NCI-H2171 (cell line): ENCODE measurements at regions not wholly inside any gene's neighbourhood (a gene's known extent, or its start where the extent isn't known, plus 50 kb on each side); places are given as distances from the start of the nearest gene placed in this dataset.
"Not testable (repeated sequence)": the region's sequence is repeated elsewhere in the genome, so short reads cannot be mapped to it uniquely, and the experiment has no call there.

Experiments
- DNase-seq: peaks from one replicate; lab custom pipeline; 2025; lab: John Stamatoyannopoulos, UW

DNA sequence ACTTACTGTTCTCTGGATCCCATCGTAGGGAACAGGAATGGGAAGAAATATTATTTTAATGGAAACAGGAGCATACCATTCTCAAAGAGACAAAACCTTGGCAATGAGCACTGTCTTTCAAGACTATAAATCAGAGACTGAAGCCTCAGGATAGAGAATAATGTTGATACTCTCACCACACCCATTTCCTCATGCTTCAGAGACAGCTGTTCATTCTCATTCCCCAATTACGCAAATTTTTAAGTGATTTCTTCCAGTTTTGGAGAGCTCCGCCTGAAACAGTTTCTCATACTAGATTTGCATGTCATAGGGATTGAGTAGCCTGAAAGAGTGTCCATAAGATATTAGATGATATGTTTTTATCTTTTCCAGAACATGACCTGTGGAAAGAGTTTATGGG lies 290.5 kb upstream of the RASA1 start:
- DNase-seq = no peak

DNA sequence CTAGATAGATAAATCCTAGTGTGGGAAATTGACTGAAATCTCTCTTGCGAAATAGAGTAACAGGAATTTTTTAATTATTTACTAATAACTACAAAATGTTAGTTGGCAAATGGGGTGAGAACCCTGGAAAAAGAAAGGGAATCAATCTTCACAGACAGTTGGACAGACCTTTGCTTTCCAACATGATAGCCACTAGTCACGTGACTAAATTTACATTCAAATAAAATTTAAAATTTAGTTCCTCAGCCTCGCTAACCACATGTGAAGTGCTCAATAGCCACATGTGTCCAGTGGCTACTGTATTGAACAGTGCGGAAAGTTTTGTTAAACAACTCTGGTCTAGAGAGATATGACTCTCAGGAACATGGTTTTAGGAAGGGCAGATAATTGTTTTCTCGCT lies 289.9 kb upstream of the RASA1 start:
- DNase-seq = no peak

DNA sequence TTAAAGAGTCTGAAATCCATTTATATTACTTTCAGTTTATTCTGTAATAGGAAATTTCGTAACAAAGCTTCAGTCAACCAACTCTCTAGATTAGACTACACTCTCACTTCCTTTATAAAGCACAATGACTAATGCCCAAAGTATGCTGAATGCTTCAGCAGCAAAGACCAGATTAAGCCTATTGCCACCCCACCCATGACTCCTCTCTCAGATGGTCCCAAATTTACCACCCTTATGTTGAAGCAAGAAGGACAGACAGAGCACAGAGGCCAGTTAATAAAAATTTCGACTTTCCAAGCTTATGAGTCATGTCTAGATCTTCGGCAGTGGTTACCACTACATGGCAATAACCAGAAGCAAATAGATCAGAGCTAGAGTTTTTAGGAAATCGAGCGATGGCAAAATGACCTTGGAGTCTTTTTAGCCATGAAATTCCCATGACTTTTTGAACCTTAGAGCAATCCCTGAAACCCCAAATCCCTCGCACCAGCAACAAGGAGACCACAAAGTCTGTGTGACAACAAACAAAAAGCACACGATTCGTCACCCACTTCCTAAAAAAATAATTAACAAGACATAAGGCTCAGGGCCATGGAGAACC lies 287.8 kb upstream of the RASA1 start:
- no peak for DNase-seq

DNA sequence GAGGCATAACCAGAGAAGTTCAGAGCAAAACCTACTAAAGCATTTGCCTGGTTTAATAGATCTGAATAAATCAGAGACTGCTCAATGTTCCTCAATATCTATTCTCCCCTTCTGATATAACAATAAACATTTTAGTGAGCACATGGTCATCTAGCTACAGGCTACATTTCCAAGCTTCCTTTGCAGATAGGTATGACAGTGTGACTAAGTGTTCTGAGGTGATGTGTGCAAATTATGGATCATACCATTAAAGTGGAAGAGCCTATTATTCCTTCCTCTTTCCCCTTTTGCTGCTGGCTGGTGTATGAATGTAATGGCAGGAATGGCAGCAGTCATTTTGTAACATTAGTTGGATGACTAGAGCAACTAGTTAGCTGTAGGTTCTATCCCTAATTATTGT lies 285.8 kb upstream of the RASA1 start:
- DNase-seq = no peak

DNA sequence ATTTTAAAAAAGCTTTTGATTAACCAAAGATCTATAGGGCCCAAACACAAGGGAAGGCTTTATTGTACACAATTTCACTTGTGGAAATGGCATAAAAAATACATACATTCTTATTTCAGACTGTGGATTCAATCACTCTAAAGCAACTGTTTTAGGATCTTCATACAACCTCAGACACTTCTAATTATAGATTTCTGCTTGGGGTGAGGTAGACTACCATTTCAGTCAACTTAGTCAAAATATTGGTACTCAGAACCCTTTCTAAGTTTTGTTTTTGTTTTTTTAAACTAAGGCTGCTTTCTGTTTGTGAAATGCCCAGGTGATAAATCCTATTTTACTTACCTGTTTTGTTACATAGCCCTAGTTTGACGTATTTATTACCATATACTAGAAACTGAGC lies 284.5 kb upstream of the RASA1 start:
- DNase-seq = no peak

DNA sequence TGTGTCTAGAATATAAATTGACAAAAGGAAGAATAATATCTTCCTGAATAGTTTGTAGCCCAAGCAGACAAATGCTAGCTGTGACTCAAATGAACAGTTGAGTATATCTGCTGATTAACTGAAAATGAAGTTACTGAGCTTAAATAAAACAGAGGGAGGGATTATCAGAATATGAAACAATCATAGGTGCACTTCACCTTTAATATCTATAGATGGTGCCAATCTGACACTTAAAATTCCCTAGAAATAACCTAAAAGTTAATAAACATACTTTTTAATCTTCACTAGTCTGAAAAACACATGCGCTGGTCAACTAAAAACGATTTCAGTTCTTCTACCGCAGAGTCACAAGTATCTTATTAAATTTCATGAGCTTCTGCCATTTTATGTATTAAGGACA lies 280.8 kb upstream of the RASA1 start:
- DNase-seq = no peak

DNA sequence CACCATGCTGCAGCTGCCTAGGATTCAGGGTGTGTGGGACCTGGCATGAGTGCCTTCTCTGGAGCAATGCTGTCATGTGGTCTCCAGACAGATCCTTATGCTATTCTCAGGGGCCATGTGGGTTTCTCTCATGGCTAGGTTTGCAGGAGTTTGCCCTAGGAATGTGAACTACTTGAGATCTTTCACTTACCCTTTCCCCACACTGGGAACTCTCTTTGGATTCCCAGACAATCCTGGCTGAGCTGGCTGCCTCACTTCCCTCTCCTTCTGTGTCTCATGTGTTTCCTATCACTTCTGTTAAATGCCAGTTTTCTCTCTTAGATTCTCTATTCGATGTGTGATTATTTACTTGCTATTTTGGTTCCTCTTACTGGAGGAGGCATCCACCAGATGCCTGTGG lies 270.2 kb upstream of the RASA1 start:
- DNase-seq = no peak

DNA sequence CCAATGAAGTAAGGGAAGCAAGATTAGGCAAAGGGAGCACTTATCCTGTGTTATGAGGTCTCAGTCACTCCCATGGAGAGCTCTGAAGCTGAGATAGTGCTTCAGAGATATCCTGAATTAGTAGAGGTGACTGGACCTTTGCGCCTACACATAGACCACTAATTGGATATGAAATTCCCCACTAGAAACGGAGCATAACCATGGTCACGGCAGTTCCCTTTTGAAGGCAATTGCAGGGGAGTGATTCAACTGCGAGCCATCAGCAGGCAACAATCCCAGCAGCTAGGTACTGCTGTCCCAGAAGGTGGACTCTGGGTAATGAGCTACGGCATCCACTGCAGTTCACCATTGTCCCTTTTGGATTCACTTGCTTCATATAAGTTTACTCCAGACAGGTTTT lies 267.7 kb upstream of the RASA1 start:
- no peak for DNase-seq

DNA sequence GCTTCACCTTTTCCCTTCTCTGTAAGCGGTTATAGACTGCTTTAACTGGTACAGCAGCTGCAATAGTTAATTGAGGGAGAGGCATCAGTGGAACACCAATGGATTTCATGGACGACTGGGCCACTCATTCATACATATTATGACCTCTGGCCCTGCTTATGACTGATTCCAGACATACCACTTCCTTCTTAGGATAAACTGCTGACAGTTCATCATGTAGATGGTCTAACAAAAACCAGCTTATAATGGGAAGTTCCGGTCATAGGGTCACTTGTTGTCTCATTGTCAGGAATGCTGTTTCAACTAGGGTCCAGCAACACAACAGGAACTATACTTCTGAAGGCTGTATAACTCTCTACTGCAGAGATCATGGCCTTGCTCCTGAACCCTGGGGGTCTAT lies 265.2 kb upstream of the RASA1 start:
- DNase-seq = no peak

DNA sequence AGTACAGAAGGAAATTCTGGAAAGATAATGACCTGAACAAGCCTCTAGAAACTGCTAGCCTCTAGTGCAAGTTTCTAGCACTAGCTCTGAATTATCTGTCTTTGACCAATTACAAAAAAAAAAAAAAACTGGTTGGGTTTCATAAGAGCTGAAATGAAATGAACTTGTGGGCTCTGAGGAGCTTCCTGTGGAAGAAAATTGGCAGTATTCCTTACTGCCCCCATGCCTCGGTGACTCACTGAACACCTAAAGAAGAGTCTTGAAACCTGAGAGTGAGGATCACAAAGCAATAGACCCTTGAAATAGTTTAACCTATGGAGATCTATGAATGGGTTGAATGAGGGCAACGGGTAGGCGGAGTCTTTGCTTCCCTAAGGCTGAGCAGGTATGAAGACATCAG lies 263.6 kb upstream of the RASA1 start:
- no peak for DNase-seq

DNA sequence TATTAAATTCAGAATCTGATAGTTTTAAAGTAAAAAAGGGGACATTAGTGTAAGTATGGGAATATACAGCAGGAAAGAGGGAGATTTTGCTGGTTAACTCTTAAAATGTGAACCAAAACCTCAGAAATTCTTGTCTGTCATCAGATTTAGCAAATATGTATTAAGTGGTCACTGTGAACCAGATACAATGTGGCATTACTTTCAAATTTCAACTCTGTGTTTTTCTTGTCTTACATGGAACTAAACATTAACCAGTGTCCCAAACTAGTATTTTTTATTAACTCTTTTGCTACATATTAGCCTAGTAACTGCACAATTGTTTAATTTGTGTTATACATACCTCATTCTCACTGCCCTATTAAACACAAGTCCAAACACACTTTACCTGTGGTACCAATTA lies 259.9 kb upstream of the RASA1 start:
- DNase-seq = no peak

DNA sequence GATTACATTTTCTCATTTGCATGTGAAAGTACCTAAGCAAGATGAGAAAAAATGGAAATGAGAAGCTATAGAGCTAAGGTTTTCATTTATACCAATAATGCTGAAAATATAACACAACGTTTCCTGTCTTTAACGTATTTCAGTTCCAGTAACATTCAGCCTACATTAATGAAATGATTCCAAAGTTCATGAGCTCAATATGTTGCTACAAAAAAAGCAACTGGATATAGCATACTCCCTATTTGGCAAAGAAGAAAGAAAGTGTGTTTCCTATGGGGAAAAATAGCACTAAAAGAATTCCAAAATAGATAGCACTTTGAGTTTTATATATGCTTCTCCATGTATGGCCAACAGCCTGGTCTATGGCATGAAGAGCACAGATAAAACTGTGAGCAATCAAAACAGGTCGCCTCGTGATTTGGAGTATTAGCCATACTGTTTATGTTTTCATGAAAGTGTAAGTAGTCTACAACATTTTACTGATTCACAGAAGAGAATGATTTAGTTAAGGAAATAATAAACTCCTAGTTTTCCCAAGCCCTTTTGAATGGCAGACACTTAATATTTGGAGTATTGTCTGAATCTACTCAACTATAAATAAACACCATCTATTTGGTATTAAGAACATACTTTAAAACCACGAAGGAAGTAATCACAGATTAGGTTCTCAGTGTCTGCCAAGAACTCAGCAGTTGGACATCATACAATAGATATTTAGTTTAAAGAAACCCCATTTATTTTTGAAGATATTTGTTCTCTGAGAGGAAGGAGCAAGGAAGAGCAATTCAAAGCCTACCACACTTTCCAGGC lies 258.7 kb upstream of the RASA1 start:
- no peak for DNase-seq

DNA sequence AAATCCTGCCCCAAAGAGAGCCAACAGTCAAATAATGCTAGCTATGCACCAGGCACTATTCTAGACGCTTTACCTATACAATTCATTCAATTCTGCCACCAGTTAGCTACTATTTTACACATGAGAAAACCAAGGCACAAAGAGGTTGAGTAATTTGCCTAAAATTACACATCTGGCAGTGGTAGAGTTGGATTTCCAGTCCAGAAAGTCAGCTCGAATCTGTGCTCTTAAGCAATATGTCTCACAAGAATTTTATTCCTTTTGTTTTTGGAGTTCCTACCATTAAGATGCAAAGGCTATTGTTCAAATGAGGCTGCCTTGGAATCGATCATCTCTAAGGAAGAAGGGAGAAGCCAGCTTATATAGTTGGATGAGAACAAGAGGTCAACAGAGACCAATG lies 256.9 kb upstream of the RASA1 start:
- DNase-seq = no peak

DNA sequence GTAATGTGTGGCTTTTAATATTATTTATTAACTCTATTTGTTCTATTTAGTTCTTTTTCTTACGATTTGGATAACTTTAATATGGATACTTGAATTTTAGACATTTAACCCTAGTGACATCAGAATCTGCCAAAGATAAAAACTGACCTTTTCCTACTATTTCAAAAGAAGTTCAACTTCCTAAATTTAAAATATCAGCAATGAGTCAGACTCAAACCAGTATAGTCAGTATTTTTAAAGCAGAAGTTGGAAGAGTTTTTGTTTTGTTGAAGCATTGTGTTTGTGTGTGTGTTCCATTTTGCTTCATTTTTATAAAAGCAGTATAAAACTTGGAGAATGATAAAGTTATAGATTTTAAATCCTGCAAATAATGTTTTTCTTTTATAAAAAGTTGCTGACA lies 251.8 kb upstream of the RASA1 start:
- DNase-seq = no peak

DNA sequence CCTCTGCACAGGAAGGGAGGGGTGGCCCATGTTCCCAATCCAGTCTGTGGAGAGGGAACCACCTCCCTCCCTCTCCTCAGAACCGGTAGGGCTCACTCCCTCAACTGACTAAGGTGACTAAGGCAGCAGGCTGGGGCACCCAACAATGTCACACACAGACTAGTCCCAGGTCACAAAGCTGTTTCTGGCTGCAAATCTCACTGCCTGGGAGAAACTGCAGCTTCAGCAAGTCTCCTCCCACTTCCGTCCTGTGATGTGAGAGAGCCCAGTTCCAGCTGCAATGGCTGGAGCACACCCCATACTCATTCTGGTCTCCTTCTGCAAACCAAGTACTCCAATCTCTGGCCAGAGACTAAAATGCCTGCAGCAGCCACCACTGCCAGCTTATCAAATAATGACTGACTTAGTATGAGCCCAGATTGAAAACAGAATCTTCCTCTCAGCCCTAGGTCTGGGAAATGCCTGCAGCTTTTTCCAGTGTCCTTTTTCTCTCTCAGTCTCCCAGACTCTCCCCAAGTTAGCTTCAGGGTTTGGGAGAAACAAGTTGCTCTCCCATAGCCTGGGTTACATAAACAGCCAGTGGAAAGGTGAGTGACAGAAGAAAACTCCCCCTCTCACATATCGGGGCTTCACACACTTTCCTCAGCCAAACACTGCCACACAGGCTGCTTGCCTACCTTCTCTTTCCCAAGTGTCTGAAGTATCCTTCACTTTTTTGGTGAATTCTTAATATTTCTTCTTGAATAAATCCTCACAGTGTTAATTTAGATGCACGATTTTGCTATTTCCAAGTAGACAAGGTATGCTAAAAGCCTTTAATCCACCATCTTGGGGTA lies 247.4 kb upstream of the RASA1 start:
- DNase-seq = no peak

DNA sequence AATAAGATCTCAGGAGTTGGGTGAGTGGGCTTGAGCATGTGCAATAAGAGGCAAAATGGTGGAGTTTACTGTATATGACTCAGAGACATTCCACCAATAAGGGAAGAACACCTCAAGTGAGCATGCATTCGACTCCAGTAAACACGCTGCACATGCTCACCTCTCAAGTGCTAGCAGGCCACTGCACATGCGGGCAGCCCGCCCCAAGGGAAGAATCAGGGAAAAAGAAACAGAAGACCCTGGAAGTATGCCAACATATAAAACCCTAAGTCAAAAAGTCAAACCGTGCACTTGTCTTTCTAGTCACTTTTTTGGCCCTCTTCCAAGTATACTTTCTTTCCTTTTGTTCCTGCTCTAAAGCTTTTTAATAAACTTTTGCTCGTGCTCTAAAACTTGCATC lies 245.3 kb upstream of the RASA1 start:
- DNase-seq = no peak

DNA sequence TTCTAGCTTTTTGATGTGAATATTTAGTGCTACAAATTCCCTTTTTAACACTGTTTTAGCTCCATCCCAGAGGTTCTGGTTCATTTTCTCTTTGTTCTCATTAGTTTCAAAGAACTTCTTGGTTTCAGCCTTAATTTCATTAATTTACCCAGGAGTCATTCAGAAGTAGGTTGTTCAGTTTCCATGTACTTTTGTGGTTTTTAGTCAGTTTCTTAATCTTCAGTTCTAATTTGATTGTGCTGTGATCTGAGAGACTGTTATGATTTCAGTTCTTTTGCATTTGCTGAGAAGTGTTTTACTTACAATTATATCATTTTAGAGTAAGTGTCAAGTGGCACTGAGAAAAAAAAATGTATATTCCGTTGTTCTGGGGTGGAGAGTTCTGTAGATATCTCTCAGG lies 240.1 kb upstream of the RASA1 start:
- no peak for DNase-seq

DNA sequence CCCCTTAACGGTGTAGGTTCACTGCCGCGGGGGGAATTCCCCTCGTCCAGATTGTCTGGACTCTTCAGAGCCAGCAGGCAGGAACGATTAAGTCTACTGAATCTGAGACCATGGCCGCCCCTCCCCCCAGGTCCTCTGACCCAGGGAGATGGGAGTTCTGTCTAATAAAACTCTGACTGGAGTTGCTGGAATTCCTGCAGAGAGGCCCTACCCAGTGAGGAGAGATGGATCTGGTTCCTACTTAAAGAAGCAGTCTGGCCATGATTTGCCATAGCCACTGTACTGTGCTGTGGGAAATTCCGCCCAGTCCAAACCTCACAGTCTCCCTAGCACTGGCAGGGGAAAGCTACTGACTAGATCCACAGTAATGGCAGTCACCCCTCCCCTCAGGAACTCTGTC lies 237.7 kb upstream of the RASA1 start:
- no peak for DNase-seq

DNA sequence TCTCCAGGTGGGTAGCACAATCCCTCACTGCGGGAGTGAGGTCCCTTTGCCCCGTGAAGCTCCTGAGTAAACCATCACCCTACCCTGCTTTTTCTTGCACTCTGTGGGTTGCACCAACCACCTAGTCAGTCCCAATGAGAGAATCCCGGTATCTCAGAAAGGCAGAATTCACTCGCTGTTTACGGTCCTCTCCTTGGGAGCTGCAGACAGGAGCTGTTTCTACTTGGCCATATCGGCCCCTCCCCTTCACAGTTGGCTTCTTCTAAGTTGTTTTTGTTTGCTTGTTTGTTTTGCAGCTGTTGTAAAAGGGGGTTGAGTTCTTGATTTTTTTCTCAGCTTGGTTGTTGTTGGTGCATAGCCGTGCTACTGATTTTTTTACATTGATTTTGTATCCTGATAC lies 237.0 kb upstream of the RASA1 start:
- no peak for DNase-seq

DNA sequence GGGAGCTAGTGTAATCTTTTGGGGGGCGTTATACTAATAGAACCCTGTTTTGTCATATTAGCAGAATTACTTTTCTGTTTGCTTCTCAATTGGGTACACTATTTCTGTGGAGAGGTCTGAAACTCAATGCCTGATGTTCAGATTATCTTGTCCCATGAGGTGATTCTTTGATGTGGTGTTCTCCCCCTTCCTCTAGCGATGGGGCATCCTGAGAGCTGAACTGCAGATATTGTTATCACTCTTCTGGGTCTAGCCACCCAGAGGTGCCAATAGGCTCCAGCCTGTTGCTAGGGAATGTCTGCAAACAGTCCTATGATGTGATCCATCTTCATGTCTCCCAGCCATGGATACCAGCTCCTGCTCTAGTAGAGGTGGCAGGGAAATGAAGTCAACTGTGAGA lies 233.1 kb upstream of the RASA1 start:
- DNase-seq = no peak

DNA sequence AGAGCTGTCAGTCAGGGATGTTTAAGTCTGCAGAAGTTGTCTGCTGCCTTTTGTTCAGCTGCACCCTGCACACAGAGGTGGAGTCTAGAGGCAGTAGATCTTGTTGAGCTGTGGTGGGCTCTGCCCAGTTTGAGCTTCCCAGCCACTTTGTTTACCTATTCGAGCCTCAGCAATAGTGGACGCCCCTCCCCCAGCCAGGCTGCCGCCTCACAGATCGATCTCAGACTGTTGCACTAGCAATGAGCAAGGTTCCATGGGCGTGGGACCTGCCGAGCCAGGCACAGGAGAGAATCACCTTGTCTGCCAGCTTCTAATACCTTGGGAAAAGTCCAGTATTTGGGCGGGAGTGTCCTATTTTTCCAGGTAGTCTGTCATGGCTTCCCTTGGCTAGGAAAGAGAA lies 225.1 kb upstream of the RASA1 start:
- DNase-seq = no peak

DNA sequence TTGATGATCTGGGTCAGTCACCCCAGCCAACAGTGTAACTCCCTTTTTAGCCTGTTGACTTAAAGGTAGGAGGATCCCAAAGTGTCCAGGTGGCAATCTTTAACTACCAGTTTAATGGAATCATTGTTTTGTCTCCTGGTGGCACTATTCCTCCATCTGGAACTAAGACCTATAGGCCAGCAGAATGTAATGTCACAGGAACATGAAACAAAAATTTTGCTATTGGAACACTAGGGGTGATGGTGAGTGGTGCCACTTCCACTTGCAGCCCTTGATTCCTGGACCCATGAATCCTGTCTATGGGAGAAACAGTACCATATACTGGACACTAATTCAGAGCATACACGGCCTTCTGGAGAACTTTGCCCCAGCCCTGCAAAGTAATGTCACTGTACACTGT lies 219.5 kb upstream of the RASA1 start:
- no peak for DNase-seq

DNA sequence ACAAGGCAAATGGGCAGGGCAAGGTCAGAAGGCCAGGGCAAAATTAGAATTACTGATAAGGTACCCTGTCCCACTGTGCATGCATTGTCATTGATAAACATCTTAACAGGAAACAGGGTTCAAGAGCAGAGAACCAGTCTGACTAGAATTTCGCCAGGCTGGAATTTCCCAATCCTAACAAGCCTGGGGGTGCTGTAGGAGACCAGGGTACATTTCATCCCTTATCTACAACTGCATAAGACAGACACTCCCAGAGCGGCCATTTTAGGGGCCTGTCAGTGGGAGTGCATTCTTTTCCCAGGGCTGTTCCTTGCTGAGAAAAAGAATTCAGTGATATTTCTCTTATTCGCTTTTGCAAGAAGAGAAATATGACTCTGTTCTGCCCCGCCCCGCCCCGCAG lies 218.7 kb upstream of the RASA1 start:
- DNase-seq = not testable (repeated sequence)
